Parathyroid adenoma (tissue), 2 donors: ENCODE measurements at regions not wholly inside any gene's neighbourhood (a gene's known extent, or its start where the extent isn't known, plus 50 kb on each side); places are given as distances from the start of the nearest gene placed in this dataset.
A peak's percentile ranks its signal among the peaks of the same experiment; 100 is the strongest.

Source experiments
- H2AFZ ChIP-seq: fragments of 300-600 bp; sonication (generic); one replicate; pipeline ENCODE4 v1.7.0; 2017; ENCODE audit warnings: antibody characterized with exemption, mild to moderate bottlenecking
- H3K27ac ChIP-seq: fragments of 300-600 bp; sonication (generic); one replicate; pipeline ENCODE4 v1.7.0; 2017
- H3K27me3 ChIP-seq: fragments of 300-600 bp; sonication (generic); one replicate; pipeline ENCODE4 v1.7.0; 2017; ENCODE audit warnings: low read length; ENCODE audit not compliant: control insufficient read depth, insufficient read depth
- H3K36me3 ChIP-seq: fragments of 300-600 bp; sonication (generic); one replicate; pipeline ENCODE4 v1.7.0; 2017; ENCODE audit warnings: low read length; ENCODE audit not compliant: control insufficient read depth, insufficient read depth
- H3K4me1 ChIP-seq: fragments of 300-600 bp; sonication (generic); one replicate; pipeline ENCODE4 v1.7.0; 2017; ENCODE audit warnings: control low read depth
- H3K4me2 ChIP-seq: fragments of 300-600 bp; sonication (generic); one replicate; pipeline ENCODE4 v1.7.0; 2017; ENCODE audit warnings: low read length
- H3K4me3 ChIP-seq: fragments of 300-600 bp; sonication (generic); one replicate; pipeline ENCODE4 v1.7.0; 2017; ENCODE audit warnings: low read depth, low read length
- H3K79me2 ChIP-seq: fragments of 300-600 bp; sonication (generic); one replicate; pipeline ENCODE4 v1.7.0; 2017; ENCODE audit warnings: control low read depth
- H3K9ac ChIP-seq: fragments of 300-600 bp; sonication (generic); one replicate; pipeline ENCODE4 v1.7.0; 2017; ENCODE audit warnings: mild to moderate bottlenecking
- H3K9me3 ChIP-seq: fragments of 300-600 bp; sonication (generic); one replicate; pipeline ENCODE4 v1.7.0; 2017; ENCODE audit warnings: low read length; ENCODE audit not compliant: control insufficient read depth
- TF ChIP-seq, protein P1 (sequence below): fragments of 300-600 bp; sonication (generic); IDR thresholded peaks from one replicate; pipeline ENCODE4 v1.7.0; 2017; ENCODE audit warnings: antibody characterized with exemption, mild to moderate bottlenecking
- donor health status: primary hyperparathyroidism.

DNA sequence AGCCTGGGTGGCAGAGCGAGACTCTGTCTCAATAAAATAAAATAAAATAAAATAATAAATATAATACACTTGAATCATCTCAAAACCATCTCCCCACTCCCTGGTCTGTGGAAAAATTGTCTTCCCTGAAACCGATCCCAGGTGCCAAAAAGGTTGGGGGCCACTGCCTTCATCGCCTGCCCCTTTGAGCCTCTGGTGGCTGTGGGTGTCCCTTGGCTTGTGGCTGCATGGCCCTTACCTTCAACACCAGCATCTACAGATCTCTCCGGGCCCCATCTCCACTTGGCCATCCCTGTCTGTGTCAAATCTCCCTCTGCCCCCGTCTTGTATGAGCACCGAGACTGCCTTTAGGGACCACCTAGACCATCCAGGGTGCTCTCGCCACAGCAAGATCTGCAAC is 177.3 kb downstream of the SEC14L1 start:
- Histone ChIP-seq H3K4me1 (peaks cover 10% of the 10 kb centered on the region), H3K79me2 (peaks cover 70% of the 10 kb centered on the region), H3K4me2 (no peak overlapping the region), H2AFZ (no peak overlapping the region), H3K27ac (no peak overlapping the region), H3K27me3 (no peaks in the 10 kb centered on the region), H3K4me3 (no peak overlapping the region), H3K9ac (no peak overlapping the region), H3K9me3 (no peaks in the 10 kb centered on the region), H3K36me3 (no peaks in the 10 kb centered on the region)
- TF ChIP-seq, protein P1, sequence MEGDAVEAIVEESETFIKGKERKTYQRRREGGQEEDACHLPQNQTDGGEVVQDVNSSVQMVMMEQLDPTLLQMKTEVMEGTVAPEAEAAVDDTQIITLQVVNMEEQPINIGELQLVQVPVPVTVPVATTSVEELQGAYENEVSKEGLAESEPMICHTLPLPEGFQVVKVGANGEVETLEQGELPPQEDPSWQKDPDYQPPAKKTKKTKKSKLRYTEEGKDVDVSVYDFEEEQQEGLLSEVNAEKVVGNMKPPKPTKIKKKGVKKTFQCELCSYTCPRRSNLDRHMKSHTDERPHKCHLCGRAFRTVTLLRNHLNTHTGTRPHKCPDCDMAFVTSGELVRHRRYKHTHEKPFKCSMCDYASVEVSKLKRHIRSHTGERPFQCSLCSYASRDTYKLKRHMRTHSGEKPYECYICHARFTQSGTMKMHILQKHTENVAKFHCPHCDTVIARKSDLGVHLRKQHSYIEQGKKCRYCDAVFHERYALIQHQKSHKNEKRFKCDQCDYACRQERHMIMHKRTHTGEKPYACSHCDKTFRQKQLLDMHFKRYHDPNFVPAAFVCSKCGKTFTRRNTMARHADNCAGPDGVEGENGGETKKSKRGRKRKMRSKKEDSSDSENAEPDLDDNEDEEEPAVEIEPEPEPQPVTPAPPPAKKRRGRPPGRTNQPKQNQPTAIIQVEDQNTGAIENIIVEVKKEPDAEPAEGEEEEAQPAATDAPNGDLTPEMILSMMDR: no peak

DNA sequence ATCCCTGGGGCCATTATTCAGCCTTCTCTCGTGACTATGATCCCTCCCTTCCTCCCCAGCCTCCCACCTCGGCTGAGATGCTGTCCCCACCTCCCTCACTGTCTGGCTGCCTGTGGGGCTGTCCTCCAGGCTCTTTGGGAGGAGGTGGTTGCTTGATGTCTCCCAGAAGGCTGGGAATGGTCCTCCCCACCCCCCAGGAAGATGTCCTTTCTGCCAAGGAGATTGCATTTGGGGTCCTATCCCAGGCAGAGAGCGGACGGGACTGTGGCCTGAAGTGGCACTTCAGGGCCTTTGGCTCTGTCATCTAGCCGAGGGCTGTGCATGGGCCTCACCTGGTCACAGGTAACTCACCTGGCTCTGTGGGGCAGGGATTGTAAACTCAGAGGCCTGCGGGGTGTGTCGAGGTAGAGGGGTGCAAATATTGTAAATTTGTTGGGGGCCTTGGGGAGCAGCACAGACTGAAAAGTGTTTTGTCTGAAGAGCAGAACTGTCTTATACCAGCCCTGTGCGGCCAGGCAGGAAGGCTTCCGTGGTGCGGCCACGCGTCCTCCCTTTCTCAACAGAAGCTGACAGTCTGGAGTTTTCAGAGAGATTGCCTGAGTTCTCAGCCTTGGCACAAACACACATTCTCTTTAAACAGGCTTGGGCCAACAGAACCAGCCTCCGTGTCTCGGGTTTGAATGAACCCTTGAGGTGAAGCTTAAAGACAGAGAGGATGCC is 177.9 kb downstream of the SEC14L1 start:
- H3K36me3 ChIP-seq: no peaks in the 10 kb centered on the region
- no peak overlapping the region for H3K9ac ChIP-seq
- peak overlapping the region; percentile 22 for H3K27ac ChIP-seq
- TF ChIP-seq, protein P1: no peak
- H3K4me1 ChIP-seq: peaks cover 16% of the 10 kb centered on the region
- no peak overlapping the region for H3K4me3 ChIP-seq
- peaks cover 68% of the 10 kb centered on the region for H3K79me2 ChIP-seq
- H2AFZ ChIP-seq: no peak overlapping the region
- no peaks in the 10 kb centered on the region for H3K9me3 ChIP-seq
- H3K4me2 ChIP-seq: no peak overlapping the region
- H3K27me3 ChIP-seq: no peaks in the 10 kb centered on the region

DNA sequence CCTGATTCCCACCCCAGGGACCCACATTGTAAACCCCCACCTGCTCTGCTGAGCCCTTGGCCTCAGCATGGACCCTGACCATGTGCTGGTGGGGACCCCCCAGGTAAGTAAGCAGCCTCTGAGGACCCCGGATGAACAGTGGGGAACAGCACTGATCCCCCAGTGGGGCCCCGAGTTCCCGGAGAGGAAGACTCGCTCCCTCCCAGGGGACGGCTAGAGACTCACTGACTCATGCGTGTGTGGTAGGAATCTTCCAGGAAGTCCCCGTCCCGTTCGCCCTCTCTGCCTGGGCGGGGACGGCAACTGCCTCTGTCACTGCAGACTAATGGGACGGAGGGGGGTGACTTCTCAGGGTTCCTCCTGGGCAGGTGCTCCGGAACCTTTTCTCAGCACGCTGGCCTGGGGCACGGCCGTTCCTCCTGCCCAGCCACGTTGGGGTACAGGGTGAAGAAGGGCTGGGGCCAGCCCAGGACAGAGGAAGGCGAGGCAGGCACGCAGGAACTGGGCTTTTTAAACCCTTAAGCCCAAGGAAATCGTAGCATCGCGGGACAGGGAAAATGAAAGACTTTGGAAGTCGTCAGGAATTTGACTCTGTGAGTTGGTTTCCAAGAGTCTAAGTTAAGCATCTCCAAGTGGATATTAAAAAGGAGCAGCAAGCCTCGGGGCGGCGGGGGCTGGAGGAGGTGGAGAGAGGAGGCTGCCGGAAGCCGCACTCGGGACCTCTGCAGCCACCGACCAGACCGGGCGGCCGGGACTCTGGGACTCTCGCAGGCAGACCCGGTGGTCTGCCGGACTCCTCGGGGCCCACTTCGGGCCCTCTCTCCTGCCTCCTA is 178.7 kb downstream of the SEC14L1 start:
- Histone ChIP-seq H3K36me3 (no peaks in the 10 kb centered on the region), H3K9me3 (no peaks in the 10 kb centered on the region), H3K79me2 (peaks cover 70% of the 10 kb centered on the region), H2AFZ (no peak overlapping the region), H3K27me3 (no peaks in the 10 kb centered on the region), H3K4me3 (peak overlapping the region; percentile 17), H3K27ac (peak overlapping the region; percentile 22), H3K4me2 (no peak overlapping the region), H3K9ac (no peak overlapping the region), H3K4me1 (peaks cover 24% of the 10 kb centered on the region)
- TF ChIP-seq, protein P1: no peak

DNA sequence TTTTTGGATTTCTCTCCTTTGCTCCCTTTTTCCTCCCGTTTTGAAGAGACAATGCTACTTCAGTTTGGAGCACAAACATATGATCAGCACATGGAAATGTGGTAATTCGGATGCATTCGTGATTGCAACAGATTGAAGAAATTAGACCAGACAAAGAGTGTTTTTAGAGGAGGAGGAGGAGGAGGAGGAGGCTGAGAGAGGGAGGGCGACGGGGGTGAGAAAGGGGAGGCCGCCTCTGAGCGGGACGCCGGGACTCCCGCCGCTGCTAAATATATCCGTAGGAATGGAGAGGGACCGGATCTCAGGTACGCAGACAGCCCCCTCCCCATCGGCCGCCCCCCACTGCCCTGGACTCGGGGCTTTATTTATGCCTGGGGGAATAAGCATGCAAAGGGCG is 179.3 kb downstream of the SEC14L1 start:
- H3K9me3 ChIP-seq: no peaks in the 10 kb centered on the region
- peaks cover 66% of the 10 kb centered on the region for H3K79me2 ChIP-seq
- TF ChIP-seq, protein P1: no peak
- peaks cover 25% of the 10 kb centered on the region for H3K4me1 ChIP-seq
- no peak overlapping the region for H3K4me2 ChIP-seq
- H3K36me3 ChIP-seq: no peaks in the 10 kb centered on the region
- H3K9ac ChIP-seq: no peak overlapping the region
- H3K27me3 ChIP-seq: no peaks in the 10 kb centered on the region
- no peak overlapping the region for H2AFZ ChIP-seq
- peak overlapping the region; percentile 17 for H3K4me3 ChIP-seq
- no peak overlapping the region for H3K27ac ChIP-seq
